IPS-NIHi7 (cell line): ENCODE measurements at regions not wholly inside any gene's neighbourhood (a gene's known extent, or its start where the extent isn't known, plus 50 kb on each side); places are given as distances from the start of the nearest gene placed in this dataset.
"Not testable (repeated sequence)": the region's sequence is repeated elsewhere in the genome, so short reads cannot be mapped to it uniquely, and the experiment has no call there.

Experiments
- DNase-seq: peaks from one replicate; pipeline ENCODE4 v3.0.0; 2012; ENCODE audit warnings: mixed read lengths; ENCODE audit errors: extremely low spot score

DNA sequence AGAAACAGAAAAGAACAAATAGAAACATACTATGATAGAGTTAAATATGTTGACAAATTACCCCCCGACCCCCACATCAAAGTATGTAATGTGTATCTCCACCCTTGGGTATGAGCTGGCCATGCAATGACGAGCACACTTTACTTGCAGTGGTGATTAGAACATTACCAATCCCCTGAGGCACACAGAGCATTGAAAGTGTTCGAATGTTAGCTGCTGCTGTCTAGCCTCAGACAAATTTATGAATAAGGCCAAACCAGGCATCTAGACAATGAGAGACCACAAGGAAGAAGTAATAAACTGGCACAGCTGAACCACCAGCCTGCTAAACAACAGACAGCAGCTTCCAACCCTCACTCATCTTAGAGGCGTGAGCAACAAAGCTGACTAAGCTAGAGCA lies 380.5 kb downstream of the DSEL start:
- DNase-seq, result no peak

DNA sequence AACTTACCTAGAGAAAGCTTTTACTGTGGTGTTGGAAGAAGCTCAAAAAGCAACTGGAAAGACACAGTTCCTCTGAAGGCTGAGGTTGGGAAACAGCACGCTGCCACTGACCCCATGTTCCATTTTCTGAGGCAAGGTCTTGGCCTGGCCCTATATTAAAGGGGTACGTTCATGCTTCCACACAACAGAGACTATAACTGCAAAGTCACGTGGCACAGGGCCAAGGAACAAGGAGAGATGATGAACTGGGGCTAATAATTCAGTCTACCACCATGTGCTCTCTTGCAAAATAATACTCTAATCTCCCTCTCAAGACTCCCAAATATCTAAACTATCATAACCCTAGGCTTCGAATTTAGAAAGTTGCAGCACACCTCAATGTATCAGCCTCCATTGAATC lies 381.6 kb downstream of the DSEL start:
- no peak for DNase-seq

DNA sequence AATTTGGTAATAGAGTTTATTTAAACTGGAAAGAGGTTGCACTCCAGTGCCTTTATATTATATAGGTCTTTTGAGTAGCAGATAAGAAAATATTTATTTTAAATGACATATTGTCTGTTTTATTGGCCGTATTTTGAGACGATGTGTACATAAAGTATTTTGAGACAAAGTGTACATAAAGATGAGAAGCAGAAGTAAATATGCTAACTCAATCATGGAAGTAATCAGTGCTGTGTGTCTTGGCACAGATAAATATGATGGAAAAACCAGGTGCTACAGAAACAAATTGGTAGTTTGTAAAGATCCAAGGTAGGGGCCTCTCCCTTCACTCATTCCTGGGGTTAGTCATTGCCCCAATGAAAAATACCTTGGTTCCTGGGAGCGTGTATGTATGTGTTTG lies 382.9 kb downstream of the DSEL start:
- DNase-seq, result no peak

DNA sequence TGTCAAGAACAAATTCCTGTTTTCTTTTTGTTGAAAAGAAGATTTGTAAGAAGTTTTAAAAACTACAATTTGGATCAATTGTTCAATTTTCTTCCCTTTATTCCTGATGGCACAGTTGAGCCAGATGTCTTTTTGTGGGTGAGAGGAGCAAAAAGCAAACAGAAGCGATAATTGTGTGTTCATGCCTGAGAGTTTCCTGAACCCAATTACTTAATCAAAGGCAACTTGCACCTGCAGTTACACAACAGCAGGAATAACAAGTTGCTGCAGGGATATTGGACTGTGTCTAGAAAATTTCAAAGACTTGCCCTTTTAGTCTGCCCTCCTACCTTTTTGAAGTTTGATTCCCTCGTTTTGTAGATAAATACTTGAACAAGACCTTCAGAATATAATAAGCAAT lies 383.6 kb downstream of the DSEL start:
- DNase-seq, result no peak

DNA sequence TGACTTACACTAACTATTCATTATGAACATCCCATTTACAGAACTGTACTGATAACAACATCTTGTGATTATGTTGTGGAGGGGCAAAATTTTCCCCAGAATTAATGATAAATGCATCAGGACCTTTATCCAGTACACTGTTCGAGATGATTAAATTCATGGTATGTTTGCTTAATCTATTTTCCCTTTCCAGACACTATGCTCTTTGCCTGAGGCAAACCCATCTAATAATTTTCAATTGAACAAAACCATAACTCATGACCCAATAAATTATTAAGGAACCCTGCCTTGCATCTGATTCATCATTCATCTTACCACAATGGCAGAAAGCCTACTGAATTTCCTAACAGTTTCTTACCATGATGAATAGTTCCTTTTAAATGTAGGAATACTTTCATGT lies 385.0 kb downstream of the DSEL start:
- no peak for DNase-seq

DNA sequence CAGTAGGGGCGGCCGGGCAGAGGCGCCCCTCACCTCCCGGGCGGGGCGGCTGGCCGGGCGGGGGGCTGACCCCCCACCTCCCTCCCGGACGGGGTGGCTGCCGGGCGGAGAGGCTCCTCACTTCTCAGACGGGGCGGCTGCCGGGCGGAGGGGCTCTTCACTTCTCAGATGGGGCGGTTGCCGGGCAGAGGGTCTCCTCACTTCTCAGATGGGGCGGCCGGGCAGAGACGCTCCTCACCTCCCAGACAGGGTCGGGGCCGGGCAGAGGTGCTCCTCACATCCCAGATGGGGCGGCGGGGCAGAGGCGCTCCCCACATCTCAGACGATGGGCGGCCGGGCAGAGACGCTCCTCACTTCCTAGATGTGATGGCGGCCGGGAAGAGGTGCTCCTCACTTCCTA lies 389.8 kb downstream of the DSEL start:
- DNase-seq, result not testable (repeated sequence)

DNA sequence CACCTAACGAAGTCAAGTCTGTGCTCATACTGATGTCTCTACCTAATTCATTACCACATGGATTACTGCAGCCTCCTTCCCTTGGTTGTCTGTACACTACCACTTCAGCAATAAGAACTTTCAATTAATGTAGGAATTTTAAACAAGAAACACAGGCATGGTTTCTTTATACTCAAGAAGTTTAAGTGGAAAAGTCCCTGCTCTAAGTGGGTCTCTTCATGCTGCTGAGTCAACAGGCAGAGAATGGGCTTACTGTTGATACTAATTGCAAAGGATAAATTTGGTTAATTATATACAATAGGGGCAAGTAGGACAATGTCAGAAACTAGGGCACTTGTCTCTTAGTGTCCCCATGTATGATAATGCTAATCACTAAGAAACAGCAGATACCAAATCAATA lies 392.6 kb downstream of the DSEL start:
- DNase-seq, result no peak

DNA sequence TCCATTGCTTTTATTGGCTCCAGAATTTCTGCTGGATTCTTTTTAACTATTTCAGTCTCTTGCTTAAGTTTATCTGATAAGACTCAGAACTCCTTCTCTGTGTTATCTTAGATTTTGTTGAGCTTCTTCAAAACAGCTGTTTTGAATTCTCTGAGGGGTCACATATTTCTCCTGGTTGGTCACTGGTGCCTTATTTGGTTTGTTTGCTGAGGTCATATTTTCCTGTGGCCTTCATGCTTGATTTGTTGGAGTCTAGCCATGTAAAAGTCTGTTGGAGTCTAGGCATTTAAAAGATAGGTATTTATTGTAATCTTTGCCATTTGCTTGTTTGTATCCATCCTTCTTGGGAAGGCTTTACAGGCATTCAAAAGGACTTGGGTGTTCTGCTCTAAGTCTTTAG lies 398.7 kb downstream of the DSEL start:
- DNase-seq, result no peak

DNA sequence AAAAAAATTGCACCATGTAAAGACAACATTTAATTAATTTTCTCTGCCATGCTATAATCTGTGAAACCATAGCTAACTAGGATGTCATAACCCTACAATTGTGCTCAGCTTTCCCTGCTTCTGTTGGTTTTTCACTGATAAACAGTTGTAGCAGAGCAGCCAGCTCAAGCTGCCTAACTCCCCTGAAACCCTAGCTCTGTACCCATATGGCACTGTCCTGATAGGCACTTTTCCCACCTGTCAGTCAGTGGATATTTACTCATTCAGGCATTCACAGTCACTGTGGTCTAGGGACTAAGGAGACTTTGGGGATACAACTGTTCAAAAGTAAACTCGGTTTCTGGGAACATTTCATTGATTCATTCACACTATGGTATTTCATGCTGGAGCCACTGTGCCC lies 407.0 kb downstream of the DSEL start:
- no peak for DNase-seq

DNA sequence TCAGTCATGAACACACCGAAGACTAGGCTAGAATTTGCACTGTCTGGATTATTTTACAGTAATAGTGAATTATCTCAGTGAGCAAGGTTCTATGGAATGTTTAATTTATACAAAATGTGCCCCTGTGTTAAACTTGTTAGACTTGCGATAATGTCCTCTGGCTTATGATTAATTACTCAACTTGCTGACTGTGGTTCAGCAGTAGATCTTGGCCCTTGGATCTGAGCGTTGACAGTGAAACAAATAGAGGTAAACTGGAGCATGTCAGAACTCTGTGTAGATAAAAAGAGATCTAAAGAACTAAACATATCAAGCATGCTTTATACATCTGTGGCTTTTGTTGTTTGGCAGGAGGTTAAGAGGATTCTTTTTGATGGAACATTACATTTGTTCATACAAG lies 407.6 kb downstream of the DSEL start:
- DNase-seq, result no peak

DNA sequence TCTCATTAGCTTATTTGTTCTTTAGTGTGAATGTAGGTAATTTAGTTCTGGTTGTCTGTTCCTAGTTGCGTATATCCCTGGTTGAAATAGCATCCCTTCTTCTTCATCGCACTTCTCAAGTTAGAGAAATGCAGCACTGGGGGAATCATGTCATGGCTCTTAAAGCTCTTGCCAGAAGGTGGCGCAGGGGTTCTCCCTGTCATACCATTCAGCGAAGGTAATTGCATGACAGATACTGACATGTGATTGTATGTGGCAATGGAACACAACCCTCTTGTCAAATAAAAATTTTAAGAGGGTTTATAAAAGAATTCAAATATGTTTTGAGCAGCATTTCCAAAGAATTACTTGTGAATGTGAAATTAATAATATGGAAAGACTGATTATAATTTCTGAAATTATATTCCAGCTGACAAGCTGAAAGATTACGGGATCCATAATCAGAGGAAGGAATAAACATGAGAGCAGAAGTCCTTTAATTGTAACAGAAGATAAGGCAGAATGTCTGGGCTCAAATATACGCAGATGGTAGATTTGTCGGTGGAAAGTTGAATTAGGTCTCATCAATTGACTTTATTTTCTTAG lies 411.7 kb downstream of the DSEL start:
- DNase-seq, result peak; percentile 59

DNA sequence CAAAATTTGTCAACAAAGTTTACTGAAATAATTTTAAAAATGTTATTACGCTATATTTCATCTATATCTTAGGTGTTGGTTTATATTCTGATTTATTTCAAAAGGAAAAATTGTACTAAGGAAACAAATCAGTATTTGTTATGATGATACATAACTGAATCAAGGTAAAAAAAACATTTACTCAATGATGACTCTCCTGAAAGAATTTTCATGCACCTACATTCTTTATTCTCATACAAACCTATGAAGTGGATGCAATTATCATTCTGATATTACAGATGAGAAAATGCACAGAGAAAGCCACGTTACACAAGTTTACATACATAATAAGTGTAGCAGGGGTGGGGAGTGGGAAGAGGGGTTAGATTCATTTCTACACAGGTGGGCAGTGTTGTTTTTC lies 422.4 kb downstream of the DSEL start:
- no peak for DNase-seq

DNA sequence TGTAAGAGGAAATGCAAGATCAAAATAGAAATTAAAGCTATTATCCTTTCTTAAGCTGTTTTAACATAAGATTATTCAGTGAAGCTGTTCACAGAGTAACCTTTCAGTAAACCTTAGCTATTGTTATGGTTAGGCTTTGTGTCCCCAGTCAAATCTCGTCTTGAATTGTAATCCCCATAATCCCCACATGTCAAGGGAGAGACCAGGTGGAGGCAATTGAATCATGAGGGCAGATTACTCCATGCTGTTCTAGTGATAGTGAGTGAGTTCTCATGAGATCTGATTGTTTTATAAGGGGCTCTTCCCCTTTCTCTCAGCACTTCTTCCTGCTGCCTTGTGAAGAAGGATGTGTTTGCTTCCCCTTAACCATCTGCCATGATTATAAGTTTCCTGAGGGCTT lies 424.4 kb downstream of the DSEL start:
- DNase-seq, result no peak

DNA sequence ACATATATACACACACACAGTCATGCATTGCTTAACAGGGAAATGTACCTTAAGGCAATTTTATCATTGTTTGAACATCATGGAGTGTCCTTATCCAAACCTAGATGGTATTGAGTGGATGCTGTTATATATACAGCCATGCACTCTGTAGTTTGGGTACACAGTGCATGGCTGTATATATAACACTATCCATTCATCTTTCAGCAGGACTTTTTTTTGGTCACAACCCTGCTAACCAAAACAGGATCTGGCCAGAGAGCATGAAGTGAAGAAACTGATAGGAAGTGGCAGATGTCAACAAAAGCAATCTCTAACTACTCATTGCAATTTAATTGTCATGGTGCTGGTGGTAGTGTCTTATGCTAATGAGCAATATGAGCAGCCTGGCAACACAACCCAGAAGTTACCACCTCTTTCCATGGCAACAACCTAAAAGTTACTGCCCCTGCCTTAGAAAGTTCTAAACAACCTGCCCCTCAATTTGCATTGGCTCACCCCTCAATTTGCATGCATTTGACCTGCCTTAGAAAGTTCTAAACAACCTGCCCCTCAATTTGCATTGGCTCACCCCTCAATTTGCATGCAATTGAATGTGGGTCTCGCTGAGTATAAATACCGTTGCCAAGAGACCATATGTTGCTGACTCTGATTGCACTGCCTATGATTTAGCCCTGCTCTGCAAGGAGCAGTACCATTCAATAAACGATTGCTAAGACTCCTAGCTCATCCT lies 434.9 kb downstream of the DSEL start:
- no peak for DNase-seq

DNA sequence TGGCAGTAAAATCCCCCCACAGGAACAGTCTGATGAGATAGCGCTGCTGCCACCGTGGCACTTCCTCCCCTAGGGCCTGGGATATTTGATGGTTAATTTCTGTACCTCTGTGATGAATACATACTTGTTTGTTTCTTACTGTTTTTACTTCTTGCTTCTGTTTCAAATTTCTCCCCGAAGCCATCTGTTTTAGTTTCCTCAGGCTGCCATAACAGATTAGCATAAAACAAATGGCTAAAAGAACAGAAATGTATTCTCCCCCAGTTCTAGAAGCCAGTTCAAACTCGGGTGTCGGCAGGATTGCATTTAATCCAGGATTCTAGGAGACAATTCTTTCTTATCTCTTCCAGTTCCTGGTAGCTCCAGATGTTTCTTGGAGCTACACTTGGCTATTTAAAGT lies 435.9 kb downstream of the DSEL start:
- no peak for DNase-seq

DNA sequence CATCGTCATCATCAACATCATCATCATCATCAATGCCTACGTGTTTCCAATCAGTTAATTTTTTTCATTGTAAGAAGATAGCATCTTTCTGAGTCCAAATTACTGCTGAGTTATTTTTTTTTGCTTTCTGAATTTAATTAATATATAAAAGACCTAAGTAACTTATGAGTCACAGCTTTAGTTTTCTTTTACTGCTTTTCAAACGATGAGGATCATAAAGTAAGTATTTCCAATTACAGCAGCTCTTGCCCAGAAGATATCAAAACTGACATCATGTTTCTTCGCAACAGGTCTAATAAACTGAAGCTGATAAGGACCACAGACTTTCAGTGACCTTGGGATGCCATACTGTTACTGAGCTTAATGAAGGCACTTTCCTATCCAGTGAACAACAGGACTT lies 442.2 kb downstream of the DSEL start:
- no peak for DNase-seq

DNA sequence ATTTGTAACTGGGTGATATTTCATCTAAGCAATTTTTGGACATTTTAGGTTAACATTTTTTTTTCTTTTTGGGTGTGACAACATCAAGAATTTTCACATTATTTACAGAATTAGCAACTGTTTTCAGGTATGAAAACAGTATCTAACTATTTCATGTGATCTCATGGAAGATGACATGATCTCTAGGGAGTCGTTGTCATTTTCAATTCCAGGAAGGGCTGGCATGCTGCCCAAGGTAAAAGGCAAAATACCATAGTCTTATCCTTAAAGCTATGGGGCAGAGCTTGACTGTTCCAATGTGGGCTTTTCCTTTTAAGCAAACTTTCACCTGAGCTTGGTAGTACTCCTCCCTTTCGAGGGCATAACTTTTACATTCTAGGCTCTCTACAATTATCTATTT lies 443.7 kb downstream of the DSEL start:
- DNase-seq, result no peak

DNA sequence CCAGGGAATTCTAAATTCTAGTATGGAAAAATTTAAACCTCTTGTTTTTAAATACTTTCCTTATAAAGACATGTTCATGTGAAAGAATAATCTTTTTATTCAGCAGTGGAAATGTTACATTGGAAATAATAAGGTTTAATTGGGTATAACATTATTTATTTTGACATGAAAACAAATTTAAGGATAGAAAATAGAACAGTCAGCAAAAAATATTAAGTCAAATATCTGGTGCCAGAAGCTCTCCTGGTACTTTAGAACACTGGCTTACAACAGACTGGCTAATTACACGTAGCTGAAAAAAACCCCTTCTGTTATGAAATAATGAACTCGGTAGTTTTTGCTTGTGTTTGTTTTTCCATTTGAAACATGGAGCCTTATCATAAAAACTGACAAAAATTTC lies 447.9 kb downstream of the DSEL start:
- no peak for DNase-seq

DNA sequence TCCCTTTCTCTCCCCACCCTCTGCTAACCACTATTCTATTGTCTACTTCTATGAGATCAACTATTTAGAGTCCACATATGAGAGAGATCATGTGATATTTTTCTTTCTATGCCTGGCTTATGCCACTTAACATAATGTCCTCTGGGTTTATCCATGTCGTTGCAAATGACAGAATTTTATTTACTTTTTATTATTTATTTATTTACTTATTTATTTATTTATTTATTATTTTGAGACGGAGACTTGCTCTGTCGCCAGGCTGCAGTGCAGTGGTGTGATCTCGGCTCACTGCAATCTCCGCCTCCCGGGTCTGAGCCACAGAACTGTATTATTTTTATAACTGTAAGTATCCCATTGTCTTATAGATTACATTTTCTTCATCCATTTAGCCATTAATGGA lies 443.4 kb upstream of the CDH19 start:
- no peak for DNase-seq

DNA sequence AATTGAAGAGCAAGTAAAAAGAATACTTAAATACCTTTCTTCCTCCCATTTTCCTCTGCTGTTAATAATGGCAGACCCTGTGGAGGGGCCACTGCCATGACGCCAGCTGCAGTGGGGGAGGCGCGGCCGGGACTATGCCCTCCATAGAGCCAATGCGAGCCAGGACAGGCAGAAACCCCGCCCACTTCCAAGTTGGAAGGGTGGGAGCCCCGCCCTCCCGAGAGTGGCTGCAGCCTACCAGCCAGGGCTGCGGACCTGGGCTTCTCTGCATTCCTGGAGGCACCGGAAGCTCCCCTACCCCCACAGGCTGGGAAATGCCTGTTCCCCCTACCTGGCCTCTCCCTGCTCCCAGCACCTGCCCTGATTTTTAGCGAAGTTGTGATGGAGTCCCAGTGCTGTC lies 439.4 kb upstream of the CDH19 start:
- DNase-seq, result peak; percentile 15

DNA sequence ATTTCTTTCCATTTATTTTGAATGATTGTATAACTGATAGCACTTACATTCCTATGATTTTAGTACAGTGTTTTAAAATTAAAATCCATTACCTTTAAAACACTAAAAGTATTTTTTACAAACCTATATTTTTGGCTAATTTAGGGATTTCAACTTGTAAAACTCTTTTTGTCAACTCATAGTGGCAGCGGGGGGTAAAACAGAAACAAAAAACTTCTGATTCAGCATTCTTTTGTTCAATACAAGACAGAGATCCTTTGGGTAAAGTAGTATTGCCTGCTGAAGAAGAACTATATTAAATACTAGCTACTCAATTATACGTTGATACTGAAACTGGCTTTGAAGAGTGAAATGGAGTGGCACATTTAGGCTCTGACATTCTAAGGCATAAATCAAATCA lies 437.4 kb upstream of the CDH19 start:
- DNase-seq, result no peak

DNA sequence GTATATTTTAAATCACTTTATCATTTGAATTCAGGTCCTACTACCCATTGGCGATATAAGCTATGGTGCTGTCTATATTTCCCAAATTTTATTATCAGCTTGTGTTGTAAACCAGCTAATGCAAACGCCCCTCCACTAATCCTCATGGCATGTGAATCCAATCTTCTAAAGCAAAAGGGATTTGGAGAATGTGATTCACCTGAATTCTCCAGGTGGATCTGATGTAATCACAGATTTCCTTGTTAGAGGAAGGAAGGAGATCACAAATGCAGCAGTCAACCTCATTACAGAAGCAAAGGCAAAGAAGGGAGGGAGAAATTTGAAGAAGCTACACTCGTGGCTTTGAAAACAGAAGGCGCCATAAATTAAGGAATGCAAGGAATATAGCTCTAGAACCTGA lies 431.1 kb upstream of the CDH19 start:
- DNase-seq, result peak; percentile 12

DNA sequence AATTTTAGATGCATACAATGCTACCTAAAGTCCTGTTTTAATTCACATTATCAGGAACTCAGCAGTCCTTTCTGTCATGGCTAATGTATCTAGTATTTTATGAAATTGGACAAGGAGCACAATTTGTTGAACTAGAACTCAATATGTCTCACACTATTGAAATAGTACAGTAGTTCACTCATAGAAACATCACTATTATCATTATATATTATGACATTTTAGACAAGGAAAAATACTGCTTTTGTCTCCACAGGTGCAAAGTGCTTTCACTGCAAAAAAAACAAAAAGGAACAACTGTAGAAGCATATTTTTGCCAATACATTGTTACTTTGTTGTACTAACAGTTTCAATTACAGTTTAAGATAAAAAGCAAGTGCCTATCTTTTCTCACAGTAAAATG lies 419.2 kb upstream of the CDH19 start:
- DNase-seq, result no peak

DNA sequence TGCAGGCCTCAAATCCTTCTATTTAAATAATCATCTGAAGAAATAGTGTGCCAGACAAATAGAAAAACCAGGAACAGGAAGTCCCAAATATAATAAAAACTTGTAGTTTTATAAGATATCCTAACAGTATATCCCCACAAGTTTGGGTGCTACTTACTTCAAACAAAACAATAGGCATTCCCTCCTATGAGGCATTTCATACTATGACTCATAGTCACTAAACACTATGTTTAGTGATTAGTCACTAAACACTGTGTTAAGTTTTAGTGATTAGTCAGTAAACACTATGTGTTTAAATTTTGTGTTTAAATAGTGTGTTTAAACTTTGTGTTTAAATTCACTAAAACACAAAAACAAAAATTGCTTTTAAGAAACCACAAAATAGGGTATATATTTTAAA lies 407.0 kb upstream of the CDH19 start:
- no peak for DNase-seq
